ENCODE measurements at regions not wholly inside any gene's neighbourhood (a gene's known extent, or its start where the extent isn't known, plus 50 kb on each side); places are given as distances from the start of the nearest gene placed in this dataset.

DNA sequence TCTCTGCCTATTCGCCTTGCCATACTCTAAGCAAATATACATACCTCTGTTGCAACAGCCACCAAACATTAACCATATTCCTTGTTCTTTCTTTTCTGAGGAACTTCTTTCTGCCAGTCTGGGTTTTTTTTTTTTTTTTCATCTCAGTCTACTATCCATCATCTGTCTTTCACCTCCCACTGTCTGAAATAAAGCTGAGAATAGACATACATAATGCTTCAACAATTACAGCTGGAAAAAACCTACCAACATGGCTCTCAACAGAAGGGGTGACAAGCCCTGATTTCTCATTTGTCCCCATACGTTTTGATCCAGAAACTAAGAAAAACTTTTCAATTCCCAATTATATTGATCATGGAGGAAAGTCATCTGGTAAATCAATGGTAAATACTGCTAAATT, 728.8 kb upstream of the POU3F3 start:
- no peak for DNase-seq (ENCODE audit: extremely low read depth in 1 of 2, low read depth in 1 of 2)

DNA sequence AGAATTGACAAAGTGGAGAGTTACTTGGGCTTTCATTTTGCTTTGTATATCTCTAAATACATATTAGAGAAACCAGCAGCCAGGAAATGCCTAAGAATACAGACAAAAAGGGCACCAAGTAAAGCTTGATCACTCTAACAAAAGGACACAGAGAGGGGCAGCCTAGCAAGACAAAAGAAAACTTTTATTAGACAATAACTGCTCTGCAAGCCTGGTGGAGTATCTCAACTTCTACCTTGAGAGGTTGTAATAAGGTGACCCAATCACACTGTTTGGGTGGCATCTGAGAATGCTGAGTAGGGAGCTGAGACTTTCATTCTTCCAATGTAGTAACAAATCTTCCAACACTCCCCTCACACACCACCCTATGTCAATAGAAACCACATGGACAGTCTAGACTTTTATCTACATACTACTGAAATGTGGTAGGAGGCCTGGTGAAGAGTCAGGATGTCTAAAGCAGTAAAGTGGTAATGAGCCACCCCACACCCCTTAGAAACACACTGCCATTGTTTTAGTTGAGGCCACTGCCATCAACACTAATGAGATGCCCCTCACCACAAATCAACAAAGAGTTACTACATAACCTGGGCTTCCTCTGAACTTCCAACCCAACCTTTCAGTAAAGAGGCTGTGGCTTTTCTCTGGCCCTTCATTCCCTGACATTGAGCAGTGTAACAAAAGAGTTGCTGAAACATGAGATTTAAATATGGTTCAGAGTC, 726.7 kb upstream of the POU3F3 start:
- DNase-seq (ENCODE audit: extremely low read depth in 1 of 2, low read depth in 1 of 2): no peak

DNA sequence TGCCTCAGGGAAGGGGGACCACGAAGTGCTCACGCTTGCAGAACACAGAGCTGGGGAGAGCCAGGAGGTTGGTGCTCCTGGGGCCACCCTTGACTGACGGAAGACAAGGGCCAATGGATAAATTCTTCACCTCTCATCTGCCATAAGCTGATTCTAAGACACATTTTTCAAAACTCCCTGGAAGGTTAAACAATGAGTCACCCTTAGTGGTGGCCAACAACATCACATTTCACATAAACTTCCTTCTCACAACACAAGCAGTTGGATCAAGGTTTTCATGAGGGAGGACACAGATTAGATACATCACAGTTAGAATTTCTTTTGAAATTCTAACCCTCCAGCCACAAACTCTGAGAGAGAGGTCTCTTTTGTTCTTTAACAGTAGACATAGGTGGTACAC, 713.6 kb upstream of the POU3F3 start:
- no peak for DNase-seq (ENCODE audit: extremely low read depth in 1 of 2, low read depth in 1 of 2)

DNA sequence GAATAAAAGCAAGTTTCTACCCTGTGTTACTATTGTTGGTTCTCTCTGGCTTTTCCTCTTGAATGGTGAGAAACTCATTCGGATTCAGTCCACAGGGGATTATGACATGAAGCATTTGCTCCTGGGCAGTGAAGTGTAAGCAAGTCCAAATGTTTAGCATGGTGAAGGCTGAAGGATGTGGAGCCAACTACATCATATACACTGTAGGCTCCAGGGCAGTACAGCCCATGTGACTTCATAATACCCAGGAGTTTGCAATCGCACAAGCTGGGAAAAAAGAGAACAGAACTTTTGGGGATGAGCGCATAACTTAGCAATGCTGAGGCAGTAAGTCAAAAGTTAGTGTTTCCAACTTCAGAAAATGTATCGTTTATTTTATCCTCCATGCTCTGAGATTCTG, 695.7 kb upstream of the POU3F3 start:
- DNase-seq (ENCODE audit: extremely low read depth in 1 of 2, low read depth in 1 of 2): no peak

DNA sequence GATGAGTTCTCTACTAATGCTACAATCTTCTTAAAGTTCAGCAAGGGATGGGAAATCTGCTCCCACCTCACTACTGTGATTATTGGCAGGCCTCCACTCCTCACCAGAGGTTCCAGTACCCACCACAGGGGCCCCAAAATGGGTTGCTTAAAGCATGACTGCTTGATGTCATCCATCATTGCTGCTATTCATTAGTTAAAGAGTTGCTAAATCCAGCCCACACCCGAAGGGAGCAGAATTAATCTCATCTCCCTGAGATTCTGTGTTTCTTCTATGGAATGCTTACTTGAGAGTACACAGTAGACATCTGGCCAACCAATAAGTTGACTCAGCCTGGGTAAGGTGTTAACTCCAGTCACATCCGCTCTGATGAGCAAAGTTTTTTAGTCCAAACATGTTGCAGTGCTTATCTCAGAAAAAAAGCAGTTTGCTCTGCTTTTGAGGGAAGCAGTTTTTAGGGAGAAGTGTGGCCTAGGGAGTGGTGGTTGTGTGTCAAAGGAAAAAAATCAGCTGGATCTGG, 690.2 kb upstream of the POU3F3 start:
- no peak for DNase-seq (ENCODE audit: extremely low read depth in 1 of 2, low read depth in 1 of 2)

DNA sequence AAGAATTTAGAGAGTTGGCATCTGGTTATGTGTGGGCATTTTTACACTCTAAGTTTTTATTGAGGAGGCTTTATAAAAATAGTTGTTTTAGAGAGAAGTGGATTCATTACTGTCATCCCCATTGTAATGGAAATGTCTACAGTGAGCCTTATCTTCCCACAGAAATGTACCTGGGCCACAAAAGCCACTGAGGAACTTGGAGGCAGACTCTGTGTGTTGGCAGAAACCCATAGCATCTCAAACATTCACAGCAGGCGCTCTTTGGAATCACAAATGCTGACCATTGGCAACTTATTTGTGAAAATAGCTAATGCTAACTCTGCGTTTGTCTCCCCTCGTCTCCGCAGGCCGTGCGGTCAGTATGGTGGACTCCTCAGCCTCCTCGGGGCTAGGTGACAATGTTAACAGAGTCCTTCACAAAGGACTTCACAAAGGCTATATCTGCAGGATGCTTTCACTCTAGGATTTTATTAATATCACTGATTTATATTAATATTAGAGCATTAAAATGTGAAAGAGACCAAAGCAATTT, 689.1 kb upstream of the POU3F3 start:
- no peak for DNase-seq (ENCODE audit: extremely low read depth in 1 of 2, low read depth in 1 of 2)

DNA sequence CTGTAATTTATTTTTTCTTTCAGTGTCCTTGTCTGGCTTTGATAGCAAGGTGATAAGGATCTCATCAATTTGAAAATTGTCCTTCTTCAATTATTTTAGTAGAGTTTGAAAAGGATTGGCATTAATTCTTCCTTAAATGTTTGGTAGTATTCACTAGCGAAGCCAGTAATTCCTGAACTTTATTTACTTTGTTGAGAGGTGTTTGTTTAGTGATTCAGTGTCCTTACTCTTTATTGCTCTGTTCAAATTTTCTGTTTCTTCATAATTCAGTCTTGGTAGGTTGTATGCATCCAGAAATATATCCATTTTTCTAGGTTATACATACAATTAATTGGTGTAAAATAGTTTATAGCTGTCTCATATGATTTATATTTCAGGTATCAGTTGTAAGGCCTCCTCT, 676.7 kb upstream of the POU3F3 start:
- no peak for DNase-seq (ENCODE audit: extremely low read depth in 1 of 2, low read depth in 1 of 2)

DNA sequence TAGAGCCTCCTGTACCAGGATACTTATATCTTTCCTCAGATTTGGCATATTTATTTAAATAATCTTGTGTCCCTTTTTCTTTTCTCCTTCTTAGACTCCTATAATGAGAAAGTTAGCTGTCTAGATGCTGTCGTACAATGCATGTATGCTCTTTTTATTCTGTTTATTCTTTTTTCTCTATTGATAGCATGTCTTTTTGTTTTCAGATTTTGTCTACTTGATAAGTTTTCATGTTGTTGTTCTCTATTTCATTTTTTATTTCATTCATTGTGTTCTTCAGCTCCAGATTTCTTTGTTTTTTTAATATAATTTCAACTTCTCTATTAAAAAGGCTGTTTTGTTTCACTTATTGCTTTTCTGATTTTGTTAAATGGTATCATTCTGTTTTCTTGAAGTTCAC, 674.3 kb upstream of the POU3F3 start:
- no peak for DNase-seq (ENCODE audit: extremely low read depth in 1 of 2, low read depth in 1 of 2)

DNA sequence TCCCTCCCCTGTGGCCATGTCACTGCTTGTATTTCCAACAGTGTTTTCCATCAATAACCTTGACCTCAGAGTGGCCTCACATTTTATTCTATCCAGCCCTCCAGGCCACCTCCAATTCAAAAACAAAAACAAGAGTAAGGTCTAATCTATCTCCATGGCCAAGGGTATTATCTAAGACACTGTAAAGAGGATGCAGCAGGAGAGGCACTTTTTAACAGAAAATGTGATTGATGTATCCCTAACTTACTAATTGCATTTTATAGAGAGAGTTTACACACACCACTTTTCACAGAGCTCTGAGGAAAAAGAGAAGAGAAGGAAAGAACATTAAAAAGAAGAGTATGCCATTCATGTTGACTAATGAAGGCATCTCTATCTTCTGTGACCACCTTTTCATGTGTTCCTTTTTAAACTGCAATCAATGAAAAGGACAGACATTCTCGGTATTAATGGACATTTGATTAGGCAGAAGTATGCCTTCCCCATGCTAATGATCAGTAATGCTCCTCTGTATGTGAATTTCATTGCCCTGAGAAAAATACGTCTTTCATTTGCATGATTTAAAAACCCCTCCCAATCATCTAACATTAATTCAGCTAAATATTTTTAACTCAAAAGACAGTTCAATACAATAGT, 653.3 kb upstream of the POU3F3 start:
- DNase-seq (ENCODE audit: extremely low read depth in 1 of 2, low read depth in 1 of 2): no peak

DNA sequence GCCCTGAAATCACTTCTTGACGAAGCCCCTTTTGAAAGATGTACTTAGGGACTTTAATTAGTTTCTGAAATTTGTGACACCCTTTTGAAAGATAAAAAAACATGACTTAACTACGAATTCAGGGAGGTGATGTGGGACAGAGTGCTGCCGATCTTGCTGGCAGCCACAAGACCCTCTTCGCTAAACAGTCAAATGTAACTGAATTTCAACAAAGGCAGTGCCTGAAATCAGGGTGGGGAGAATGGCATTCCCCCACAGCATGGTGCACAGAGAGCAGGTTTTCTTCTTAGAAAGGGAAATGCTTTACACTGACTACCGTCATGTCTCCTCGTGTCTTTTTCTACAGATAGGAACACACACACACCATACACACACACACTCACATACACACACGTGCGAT, 640.2 kb upstream of the POU3F3 start:
- no peak for DNase-seq (ENCODE audit: extremely low read depth in 1 of 2, low read depth in 1 of 2)

DNA sequence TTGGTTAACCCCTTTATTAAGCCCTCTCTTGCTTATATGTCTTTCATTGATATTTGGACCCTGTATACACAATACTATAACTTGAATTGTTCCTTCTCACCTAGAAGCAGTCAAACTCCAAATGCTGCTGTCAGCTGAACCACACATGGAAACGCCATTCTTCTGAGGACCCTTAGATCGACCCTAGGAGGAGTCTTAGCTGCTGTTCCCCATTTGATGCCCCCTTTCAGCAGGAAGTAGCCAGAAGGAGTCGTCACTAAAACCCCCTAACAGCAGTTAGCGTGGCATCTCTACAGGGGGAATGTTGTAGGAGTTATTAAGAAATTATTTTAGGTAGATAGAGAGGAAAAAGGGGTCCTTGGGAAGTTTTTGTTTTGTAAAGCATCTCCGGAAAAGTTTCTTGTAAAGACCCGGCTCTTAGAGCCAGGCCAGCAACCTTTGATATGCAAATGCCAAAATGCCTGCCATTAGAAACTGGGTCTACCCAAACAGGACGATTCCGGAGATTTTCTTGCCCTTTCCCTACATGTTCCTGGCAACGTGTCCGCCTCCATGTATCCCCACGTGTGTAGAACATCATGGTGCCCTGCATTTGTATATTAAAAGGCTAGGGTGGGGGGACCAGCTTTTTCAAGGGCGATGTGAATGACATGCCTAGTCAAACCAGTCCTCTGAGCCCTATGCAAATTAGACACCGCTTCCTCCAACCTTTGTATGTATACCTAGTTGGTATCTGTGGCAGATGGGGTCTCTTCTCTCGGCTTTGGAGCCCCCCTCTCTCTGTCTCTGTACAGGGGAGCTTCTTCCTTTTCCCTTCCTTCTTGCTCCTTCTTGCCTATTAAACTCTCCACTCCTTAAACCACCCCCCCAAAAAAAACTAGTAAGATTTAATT, 638.4 kb upstream of the POU3F3 start:
- DNase-seq (ENCODE audit: extremely low read depth in 1 of 2, low read depth in 1 of 2): no peak

DNA sequence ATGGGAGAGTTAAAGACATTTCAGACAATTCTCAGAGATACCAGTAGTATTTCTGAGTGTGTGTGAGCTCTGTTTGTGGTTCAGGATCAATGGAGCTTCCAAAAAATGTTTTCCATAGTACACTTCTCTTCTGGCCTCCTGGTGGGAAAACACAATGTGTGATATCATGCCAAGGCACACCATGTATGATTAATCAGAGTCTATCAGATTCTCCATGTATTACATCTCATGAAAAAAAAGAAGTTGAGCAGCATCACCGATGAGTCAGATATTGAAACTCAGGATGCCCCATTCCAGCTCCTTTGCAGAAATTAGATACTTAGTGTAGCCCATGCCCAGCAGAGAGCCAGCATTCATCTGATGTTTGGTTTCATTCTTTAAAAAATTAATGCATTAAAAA, 620.3 kb upstream of the POU3F3 start:
- no peak for DNase-seq (ENCODE audit: extremely low read depth in 1 of 2, low read depth in 1 of 2)

DNA sequence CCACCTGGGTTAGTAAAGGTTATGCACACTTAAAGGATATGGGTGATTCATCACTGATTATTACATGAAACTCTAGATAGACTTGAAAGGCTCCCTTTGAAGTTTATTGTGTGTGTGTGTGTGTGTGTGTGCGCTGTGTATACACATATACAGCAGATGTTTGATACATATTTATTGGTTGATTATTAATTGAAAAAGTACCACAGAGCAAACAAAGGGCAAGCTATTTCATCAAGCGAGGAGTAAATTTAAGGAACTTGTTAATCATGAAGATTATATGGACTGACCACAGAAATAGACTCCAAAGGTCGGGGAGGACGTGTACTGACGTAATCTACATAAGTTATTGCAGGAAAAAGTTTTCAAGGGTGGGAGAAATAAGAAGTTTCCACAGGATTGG, 617.4 kb upstream of the POU3F3 start:
- DNase-seq (ENCODE audit: extremely low read depth in 1 of 2, low read depth in 1 of 2): no peak

DNA sequence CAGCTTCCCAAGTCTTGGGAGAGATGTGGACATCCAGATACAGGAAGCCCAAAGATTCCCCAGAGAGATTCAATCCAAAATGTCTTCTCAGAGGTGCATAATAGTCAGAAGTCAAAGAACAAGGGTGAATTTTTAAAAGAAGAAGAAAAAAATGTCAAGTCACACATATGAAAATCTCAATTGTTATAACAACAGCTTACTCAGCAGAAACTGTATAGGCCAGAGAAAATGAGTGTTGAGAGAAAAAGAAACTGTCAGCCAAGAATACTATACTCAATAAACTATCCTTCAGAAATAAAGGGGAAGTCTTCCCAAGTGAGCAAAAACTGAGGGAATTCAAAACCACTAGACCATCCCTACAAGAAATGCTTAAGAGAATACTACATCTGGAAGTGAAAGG, 612.9 kb upstream of the POU3F3 start:
- no peak for DNase-seq (ENCODE audit: extremely low read depth in 1 of 2, low read depth in 1 of 2)

DNA sequence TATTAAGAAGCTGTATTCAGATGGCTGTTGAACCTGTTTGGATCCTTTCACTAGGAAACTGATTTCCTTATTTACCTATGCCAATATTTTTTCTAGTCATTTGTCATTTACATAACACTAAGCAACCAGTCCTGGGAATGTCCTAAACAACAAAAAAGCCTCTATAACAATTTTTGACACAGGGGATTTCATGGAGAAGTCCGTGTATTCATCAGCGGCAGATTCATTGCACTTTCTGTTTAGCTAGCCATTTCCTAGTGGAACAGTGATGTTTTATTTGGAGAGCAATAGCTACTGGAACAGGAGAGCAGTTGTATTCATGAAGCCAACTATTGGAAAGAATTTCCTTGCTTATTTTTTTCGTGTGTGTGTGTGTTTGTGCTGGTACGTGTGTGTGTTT, 604.3 kb upstream of the POU3F3 start:
- DNase-seq (ENCODE audit: extremely low read depth in 1 of 2, low read depth in 1 of 2): no peak

DNA sequence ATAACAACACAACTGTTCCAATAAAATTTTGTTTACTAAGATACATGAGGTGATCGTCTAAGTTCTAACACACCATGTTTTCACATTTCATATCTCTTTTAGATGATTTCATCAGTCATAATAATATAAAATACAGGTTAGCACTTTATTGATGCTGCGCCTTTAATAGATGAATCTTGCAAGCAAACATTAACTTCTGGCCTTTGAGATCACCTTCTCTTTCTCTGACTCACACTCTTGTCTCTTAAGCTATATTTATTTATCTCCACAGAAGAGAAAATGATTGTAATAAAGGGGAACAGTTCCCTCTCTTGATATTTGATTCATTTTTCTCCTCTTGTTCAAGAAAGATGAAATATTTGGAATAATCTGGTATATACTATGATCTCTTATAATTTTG, 603.3 kb upstream of the POU3F3 start:
- DNase-seq (ENCODE audit: extremely low read depth in 1 of 2, low read depth in 1 of 2): no peak

DNA sequence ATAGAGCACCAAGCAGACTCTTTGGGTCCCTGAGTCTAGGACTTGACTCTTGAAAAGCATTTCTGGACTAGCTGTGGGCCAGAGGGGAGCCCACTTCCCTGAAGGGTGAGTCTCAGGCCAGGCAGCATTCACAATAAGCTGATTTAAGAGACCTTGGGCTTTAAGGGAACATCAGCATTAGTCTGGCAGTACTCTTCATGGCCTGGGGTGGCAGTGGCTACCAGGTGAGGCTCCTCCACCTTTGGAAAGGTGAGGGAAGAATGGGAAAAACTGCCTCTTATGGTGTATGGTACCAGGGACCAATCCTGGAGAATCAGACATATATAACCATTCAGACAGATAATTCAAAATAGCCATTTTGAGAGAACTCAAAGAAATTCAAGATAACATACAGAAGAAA, 599.9 kb upstream of the POU3F3 start:
- DNase-seq (ENCODE audit: extremely low read depth in 1 of 2, low read depth in 1 of 2): no peak

DNA sequence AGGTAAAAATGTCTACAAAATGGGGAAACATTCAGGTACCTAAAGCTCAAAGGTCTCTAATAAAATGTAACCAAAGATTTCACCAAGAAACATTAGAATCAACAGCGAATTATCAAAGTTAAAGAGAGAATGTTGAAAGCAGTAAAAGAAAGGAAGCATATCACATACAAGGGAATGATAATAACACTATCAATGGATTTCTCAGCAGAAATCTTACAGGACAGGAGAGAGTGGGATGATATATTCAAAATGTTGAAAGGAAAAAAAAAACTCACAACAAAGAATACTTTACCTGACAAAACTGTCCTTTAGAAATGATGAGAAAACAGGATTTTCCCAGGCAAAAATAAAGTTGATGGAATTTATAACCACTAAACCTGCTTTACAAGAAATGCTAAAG, 591.2 kb upstream of the POU3F3 start:
- no peak for DNase-seq (ENCODE audit: extremely low read depth in 1 of 2, low read depth in 1 of 2)

DNA sequence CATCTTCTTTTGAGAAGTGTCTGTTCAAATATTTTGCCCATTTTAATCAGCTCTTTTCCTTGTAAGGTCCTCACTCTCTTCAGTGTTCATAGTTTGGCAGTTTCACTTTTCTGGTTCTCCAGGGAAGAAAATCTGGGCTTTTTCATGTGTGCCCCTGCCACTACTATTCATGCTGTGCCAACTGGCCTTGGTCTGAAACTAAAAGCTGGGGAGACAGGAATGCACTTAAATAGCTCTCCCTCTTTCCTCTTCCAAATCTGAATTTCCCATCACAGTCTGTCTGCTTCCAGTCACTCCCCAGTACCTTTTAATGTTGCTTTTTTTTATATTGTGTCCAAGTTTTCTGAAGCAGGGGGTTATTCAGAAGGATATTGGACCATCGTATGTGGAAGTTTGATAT, 574.3 kb upstream of the POU3F3 start:
- no peak for DNase-seq (ENCODE audit: extremely low read depth in 1 of 2, low read depth in 1 of 2)

DNA sequence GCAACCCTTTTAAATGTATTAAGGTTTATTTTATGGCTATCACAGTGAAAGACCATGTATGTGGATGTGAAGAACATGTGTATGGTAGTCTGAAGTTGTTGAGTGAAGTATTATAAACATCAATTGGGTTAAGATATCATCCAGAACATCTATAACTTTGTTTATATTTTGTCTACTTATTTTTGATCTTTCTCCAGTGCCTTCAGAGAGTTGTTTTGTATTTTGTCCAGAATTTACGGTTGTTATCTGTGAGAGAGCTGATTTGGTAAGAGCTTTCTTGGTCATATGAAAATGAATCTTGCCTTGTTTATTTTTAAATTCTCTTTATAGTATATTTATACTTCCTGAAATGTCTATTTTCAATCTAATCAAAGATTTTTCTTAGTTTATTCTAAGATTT, 573.7 kb upstream of the POU3F3 start:
- no peak for DNase-seq (ENCODE audit: extremely low read depth in 1 of 2, low read depth in 1 of 2)

DNA sequence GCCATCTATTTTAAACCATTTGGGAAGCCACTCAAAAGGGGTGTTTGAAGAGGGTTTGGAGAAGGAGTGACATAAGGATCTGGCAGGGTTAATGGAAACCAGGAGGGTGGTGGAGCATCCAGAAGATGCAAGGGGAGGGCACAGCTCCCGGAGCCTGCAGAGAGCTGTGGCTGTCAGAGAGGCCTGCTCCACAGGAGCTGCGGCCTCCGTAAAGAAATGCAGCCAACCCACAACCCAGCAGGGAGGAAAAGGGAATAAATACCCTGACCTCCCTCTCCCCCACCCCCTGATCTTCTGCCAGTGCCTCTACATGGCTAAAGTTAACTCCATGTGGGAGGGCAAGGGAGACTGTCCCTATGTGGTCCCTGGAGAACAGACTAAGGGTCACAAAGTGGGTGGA, 567.1 kb upstream of the POU3F3 start:
- no peak for DNase-seq (ENCODE audit: extremely low read depth in 1 of 2, low read depth in 1 of 2)

All from stimulated activated CD8-positive, alpha-beta memory T cell treated with anti-CD3 and anti-CD28 coated beads, Interleukin-7, amount 100 ng/mL, for 48 hours (primary cell).